Endothelial cell of umbilical vein (primary cell): ENCODE measurements at regions not wholly inside any gene's neighbourhood (a gene's known extent, or its start where the extent isn't known, plus 50 kb on each side); places are given as distances from the start of the nearest gene placed in this dataset.

Experiments used
- BruUV-seq: library from RNA; stranded (reverse); fragments of 400-500 nt; replicated peaks from 2 replicates; lab custom pipeline; 2021; lab: Mats Ljungman, UMichigan
- CTCF ChIA-PET: fragments of 300-600, 350-600 bp; sonication (Branson Sonifier 250); formaldehyde crosslinking; loops from one replicate; lab custom pipeline; 2021; ENCODE audit warnings: antibody characterized with exemption, inconsistent platforms; lab: Charles Lee
- POLR2A ChIA-PET: fragments of 300-600, 350-600 bp; sonication (Branson Sonifier 250); formaldehyde crosslinking; loops from one replicate; lab custom pipeline; 2021; ENCODE audit warnings: antibody characterized with exemption, inconsistent platforms; lab: Charles Lee
- DNase-seq: peaks from one replicate; pipeline ENCODE4 v3.0.0-alpha.2; 2011; ENCODE audit warnings: low read depth, low spot score
- FAIRE-seq: peaks from 2 replicates; lab custom pipeline; 2011; peaks lifted over from hg19 to GRCh38; lab: Jason Lieb, UNC
- H2AFZ ChIP-seq: 2 replicates; pipeline ENCODE4 v1.6.0; 2012; ENCODE audit warnings: low read depth, low read length, control low read depth, inconsistent platforms
- H3K27ac ChIP-seq: 2 replicates; pipeline ENCODE4 v1.5.1; 2011; ENCODE audit warnings: low read depth, mild to moderate bottlenecking, control low read depth, low read length, moderate library complexity; ENCODE audit not compliant: insufficient read depth
- H3K27me3 ChIP-seq, 2 experiments: 2 replicates each; pipeline versions ENCODE4 v1.6.0 to v1.6.1; 2011; ENCODE audit warnings: low read length in 2 of 2, mixed read lengths in 1 of 2; ENCODE audit not compliant: control insufficient read depth in 2 of 2, insufficient read depth in 2 of 2
- H3K36me3 ChIP-seq, 2 experiments: 2 replicates in 1 of 2; 3 replicates in 1 of 2; pipeline ENCODE4 v1.5.1; 2011; ENCODE audit warnings: low read length in 2 of 2, mild to moderate bottlenecking in 1 of 2, moderate library complexity in 1 of 2; ENCODE audit not compliant: control insufficient read depth in 2 of 2, insufficient read depth in 2 of 2; ENCODE audit errors: extremely low read depth in 1 of 2
- H3K4me1 ChIP-seq: 3 replicates; pipeline ENCODE4 v1.5.1; 2011; ENCODE audit warnings: mild to moderate bottlenecking, low read length; ENCODE audit not compliant: control insufficient read depth, insufficient read depth; ENCODE audit errors: extremely low read depth
- H3K4me2 ChIP-seq: 2 replicates; pipeline ENCODE4 v1.6.1; 2011; ENCODE audit warnings: low read length, control low read depth, mixed read lengths; ENCODE audit not compliant: insufficient read depth
- H3K4me3 ChIP-seq, 3 experiments: fragments of 200-600 bp in 1 of 3; sonication (generic), shearing (Covaris generic) in 1 of 3; replicated peaks in 1 of 3; 2 replicates each; pipeline ENCODE4 v1.5.1; 2011 to 2016; ENCODE audit warnings: control low read depth in 3 of 3, low read length in 3 of 3, mild to moderate bottlenecking in 2 of 3, inconsistent platforms in 1 of 3, low read depth in 1 of 3, moderate library complexity in 1 of 3; ENCODE audit not compliant: insufficient read depth in 1 of 3
- H3K79me2 ChIP-seq: 2 replicates; pipeline ENCODE4 v1.6.0; 2012; ENCODE audit warnings: low read length, inconsistent platforms; ENCODE audit not compliant: control insufficient read depth, insufficient read depth
- H3K9ac ChIP-seq: replicated peaks from 2 replicates; pipeline ENCODE3; 2011; ENCODE audit warnings: low read length, control low read depth; ENCODE audit not compliant: insufficient read depth; ENCODE audit errors: extremely low read depth
- H3K9me1 ChIP-seq: replicated peaks from 3 replicates; pipeline ENCODE4 v1.6.0; 2011; ENCODE audit warnings: mild to moderate bottlenecking, low read length; ENCODE audit not compliant: control insufficient read depth, insufficient read depth; ENCODE audit errors: extremely low read depth
- H3K9me3 ChIP-seq: replicated peaks from 2 replicates; pipeline ENCODE4 v1.5.1; 2012; ENCODE audit warnings: low read length, inconsistent platforms; ENCODE audit not compliant: control insufficient read depth, insufficient read depth
- H4K20me1 ChIP-seq: replicated peaks from 2 replicates; pipeline ENCODE3; 2011; ENCODE audit warnings: mild to moderate bottlenecking, low read length; ENCODE audit not compliant: control insufficient read depth, insufficient read depth; ENCODE audit errors: extremely low read depth
- CTCF ChIP-seq, 2 donors: IDR thresholded peaks; 1 replicate in 1 of 2; 2 replicates in 1 of 2; pipeline ENCODE4 v1.5.1; 2011; ENCODE audit warnings: low read length in 2 of 2, mild to moderate bottlenecking in 2 of 2, moderate library complexity in 2 of 2, control low read depth in 1 of 2, inconsistent platforms in 1 of 2, low read depth in 1 of 2; ENCODE audit not compliant: insufficient read depth in 1 of 2; ENCODE audit errors: extremely low read depth in 1 of 2
- EZH2 ChIP-seq: IDR thresholded peaks from 2 replicates; pipeline ENCODE4 v1.6.1; 2012; ENCODE audit warnings: borderline replicate concordance, low read depth, mild to moderate bottlenecking, moderate library complexity, low read length, inconsistent platforms; ENCODE audit not compliant: severe bottlenecking
- FOS ChIP-seq: IDR thresholded peaks from 2 replicates; pipeline ENCODE4 v1.6.1; 2011; ENCODE audit warnings: mild to moderate bottlenecking, low read length, moderate library complexity, borderline replicate concordance; ENCODE audit not compliant: insufficient read depth
- GATA2 ChIP-seq: IDR thresholded peaks from 2 replicates; pipeline ENCODE4 v1.7.0; 2011; ENCODE audit warnings: low read depth, mild to moderate bottlenecking, moderate library complexity, mixed read lengths, low read length; ENCODE audit not compliant: insufficient read length, insufficient read depth
- JUN ChIP-seq: IDR thresholded peaks from 2 replicates; pipeline ENCODE4 v1.6.1; 2011; ENCODE audit warnings: borderline replicate concordance, low read depth; ENCODE audit not compliant: insufficient read length, insufficient read depth
- MAX ChIP-seq: IDR thresholded peaks from 2 replicates; pipeline ENCODE4 v1.6.1; 2011; ENCODE audit not compliant: insufficient read depth, insufficient read length
- MYC ChIP-seq: IDR thresholded peaks from one replicate; pipeline ENCODE4 v1.6.1; 2011; ENCODE audit warnings: mild to moderate bottlenecking, low read depth, low read length
- POLR2A ChIP-seq: IDR thresholded peaks from 2 replicates; pipeline ENCODE4 v1.6.1; 2012; ENCODE audit warnings: low read depth, mild to moderate bottlenecking, control low read depth, low read length
- POLR2AphosphoS5 ChIP-seq: IDR thresholded peaks from 2 replicates; pipeline ENCODE4 v1.6.1; 2012; ENCODE audit warnings: low read depth, mild to moderate bottlenecking, control low read depth, low read length, moderate library complexity; ENCODE audit not compliant: insufficient read depth
- dilution Hi-C: fragments of 300-500 bp; cut with MboI; formaldehyde crosslinking; loops from one replicate; pipeline ENCODE4 v1.15.0; 2019; ENCODE audit warnings: low sequenced_read_pairs; ENCODE audit not compliant: extremely low pct_ligation_motif_present
- intact Hi-C: fragments of 100-400 bp; cut with micrococcal nuclease; formaldehyde crosslinking; loops from one replicate; pipeline ENCODE4 v1.10.0; 2022

- no TSS peak for BruUV-seq
- CTCF ChIA-PET = no interaction called here
- dilution Hi-C loops = no loop called here
These were observed 144.3 kb downstream of the PXDC1 start for GRCh38 chr6:3607171-3607570.

More at GRCh38 chr6:3607171-3607570, 144.3 kb downstream of the PXDC1 start:
- no peaks in the 10 kb centered on the region for H3K9me3 ChIP-seq
- no peak overlapping the region for H2AFZ ChIP-seq
- H3K79me2 ChIP-seq = no peaks in the 10 kb centered on the region
- H3K4me2 ChIP-seq = no peak overlapping the region
- no peak for TF ChIP-seq GATA2
- no peak for TF ChIP-seq MYC
- no peak for TF ChIP-seq FOS
- no peak for TF ChIP-seq MAX
- no peak for TF ChIP-seq JUN
- TF ChIP-seq POLR2AphosphoS5 = no peak
- TF ChIP-seq POLR2A = no peak
- no peak for TF ChIP-seq CTCF (IDR thresholded peaks at IDR 0.05; ENCODE audit: extremely low read depth in 1 of 2, insufficient read depth in 1 of 2, low read depth in 1 of 2, low read length in 2 of 2)
- TF ChIP-seq EZH2 = no peak
- POLR2A ChIA-PET = no interaction called here
- no peak for FAIRE-seq
- H3K9me1 ChIP-seq = no peaks in the 10 kb centered on the region
- H3K36me3 ChIP-seq = no peaks in the 10 kb centered on the region
- no peaks in the 10 kb centered on the region for H4K20me1 ChIP-seq
- peaks cover 4 to 13% of the 10 kb centered on the region in 2 experiments for H3K27me3 ChIP-seq
- no peak for DNase-seq
- H3K27ac ChIP-seq = no peak overlapping the region
- intact Hi-C loops = no loop called here
- no peaks in the 10 kb centered on the region for H3K4me1 ChIP-seq
- no peak overlapping the region for H3K4me3 ChIP-seq
- no peak overlapping the region for H3K9ac ChIP-seq
